Lower leg skin (tissue), 3 donors: ENCODE measurements at regions not wholly inside any gene's neighbourhood (a gene's known extent, or its start where the extent isn't known, plus 50 kb on each side); places are given as distances from the start of the nearest gene placed in this dataset.

Experiments
- POLR2A ChIP-seq, 2 donors: fragments of 450-650 bp; IDR thresholded peaks; one replicate each; pipeline ENCODE4 v1.6.1; 2016 to 2017; ENCODE audit warnings: antibody characterized with exemption in 2 of 2, mild to moderate bottlenecking in 1 of 2, moderate library complexity in 1 of 2
- TF ChIP-seq, protein P1 (sequence below), 3 donors: fragments of 450-650 bp; IDR thresholded peaks; one replicate each; pipeline ENCODE4 v1.5.1; 2016; ENCODE audit warnings: antibody characterized with exemption in 3 of 3, mild to moderate bottlenecking in 3 of 3, moderate library complexity in 2 of 3

DNA sequence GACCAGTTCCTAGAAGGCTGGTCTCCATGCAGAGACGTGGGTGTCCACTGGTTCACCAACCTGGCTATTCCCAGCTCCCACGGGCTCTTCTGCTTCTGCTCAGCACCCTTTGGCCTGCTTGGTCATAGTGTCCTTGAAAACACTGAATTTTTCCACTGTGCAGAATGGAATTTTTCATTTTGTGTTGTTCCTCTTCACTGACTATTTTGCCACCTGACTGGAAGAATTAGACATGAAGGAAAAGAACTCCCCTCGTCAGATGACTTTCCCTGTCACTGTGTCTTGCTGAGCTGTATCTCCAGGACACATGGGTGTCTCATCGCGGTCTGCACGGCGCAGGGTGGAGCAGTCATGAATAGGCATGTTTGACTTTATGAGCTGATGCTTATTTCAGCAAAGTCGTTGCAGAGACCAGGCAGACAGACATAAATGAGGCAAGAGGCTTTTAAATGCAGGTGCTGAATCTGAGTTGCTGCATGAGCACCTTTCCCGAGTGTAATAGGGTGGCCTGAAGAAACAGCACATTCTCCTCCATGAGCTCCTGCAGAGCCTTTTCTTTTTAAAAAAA, 50.2 kb upstream of the SEMA4D start:
- TF ChIP-seq, protein P1, sequence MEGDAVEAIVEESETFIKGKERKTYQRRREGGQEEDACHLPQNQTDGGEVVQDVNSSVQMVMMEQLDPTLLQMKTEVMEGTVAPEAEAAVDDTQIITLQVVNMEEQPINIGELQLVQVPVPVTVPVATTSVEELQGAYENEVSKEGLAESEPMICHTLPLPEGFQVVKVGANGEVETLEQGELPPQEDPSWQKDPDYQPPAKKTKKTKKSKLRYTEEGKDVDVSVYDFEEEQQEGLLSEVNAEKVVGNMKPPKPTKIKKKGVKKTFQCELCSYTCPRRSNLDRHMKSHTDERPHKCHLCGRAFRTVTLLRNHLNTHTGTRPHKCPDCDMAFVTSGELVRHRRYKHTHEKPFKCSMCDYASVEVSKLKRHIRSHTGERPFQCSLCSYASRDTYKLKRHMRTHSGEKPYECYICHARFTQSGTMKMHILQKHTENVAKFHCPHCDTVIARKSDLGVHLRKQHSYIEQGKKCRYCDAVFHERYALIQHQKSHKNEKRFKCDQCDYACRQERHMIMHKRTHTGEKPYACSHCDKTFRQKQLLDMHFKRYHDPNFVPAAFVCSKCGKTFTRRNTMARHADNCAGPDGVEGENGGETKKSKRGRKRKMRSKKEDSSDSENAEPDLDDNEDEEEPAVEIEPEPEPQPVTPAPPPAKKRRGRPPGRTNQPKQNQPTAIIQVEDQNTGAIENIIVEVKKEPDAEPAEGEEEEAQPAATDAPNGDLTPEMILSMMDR (IDR thresholded peaks at IDR 0.05) = no peak
- TF ChIP-seq POLR2A (IDR thresholded peaks at IDR 0.05) = no peak
